NCI-H226 (cell line): ENCODE measurements at regions not wholly inside any gene's neighbourhood (a gene's known extent, or its start where the extent isn't known, plus 50 kb on each side); places are given as distances from the start of the nearest gene placed in this dataset.
"Not testable (repeated sequence)": the region's sequence is repeated elsewhere in the genome, so short reads cannot be mapped to it uniquely, and the experiment has no call there.

Experiments
- DNase-seq: peaks from one replicate; pipeline ENCODE4 v3.0.0-alpha.2; 2015

DNA sequence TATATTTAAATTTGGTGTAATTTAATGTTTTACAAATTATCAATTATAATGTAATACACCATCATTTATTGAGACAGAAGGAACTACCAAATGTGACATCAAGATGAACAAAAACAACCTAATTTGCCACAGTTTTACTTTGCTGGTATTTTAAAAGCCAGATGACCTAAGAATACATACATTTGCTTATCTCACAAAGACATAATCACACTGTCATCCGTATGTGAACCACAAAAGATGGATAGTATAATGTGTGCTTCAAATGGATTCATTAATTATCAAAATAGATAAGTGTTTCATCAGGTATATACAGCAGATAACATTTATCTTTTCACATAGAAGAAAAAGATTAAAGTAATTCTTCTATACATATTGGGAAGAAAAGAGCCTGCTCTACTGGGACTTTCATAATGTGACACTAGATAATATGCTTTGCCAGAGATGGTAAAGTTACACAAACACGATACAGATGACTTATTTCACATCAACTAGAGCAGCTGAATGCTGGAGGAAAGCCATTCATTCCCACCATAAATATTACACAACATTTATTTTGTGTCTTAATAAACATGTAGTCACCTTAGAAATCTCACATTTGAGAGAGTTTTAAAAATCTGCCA, 278.5 kb downstream of the ISL1 start:
- DNase-seq: peak; percentile 37

- no peak for DNase-seq
These were observed 281.4 kb downstream of the ISL1 start for GRCh38 chr5:51664491-51665250.

DNA sequence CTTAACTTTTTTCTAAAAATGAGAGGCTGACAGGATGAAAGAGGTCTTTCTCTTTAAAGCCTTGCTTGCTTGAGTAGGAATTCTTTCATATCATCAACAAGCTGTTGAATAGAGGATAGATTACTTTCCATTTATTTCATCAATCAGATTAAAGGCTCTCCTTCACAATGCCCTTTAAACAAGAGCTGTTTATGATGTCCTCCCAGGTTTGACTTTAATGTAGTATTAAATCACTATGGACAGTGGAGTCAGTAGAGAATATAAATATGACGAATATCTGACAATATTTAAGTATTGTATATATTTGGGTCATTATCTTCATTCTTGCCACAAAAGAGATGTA, 282.0 kb downstream of the ISL1 start:
- DNase-seq: no peak

DNA sequence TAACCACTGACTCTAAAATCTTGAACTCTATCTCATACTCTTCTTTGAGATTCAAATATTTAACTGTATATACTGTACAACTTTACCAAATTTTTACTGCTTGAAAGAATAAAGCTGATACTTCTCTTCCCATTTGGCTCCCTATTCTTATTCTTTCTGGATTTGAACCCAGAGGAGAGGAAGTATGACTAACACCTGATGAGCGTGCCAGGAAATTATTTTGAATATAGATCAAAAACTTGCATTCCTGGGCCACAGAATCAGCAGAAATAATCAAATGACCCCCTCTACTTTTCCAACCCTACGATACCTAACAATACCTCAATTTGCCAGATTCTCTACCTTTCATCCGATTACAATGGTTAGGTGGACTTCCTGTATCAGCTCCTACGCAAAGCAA, 285.8 kb downstream of the ISL1 start:
- no peak for DNase-seq

DNA sequence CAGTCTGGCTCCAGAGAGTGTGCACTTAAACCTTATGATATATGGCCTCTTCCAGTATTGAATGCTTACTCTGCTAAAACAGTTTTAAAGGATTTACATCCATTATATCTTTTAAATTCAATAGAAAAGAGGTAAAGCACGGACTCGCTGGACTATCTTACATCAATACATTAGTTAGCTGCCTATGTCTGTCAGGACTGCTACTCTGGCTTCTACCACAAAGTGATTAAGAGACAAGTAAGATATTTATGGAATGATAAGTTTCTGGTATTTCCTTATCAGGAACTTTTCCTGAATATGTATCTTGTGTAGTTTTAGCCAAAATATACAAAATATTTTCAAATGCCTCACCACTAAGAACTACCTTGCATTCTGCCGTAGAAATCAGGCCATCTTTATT, 295.1 kb downstream of the ISL1 start:
- peak; percentile 64 for DNase-seq

- peak; percentile 22 for DNase-seq
These were observed 296.0 kb downstream of the ISL1 start for GRCh38 chr5:51679286-51679685.

GRCh38 chr5:51684794-51685355, 301.6 kb downstream of the ISL1 start:
- DNase-seq: peak; percentile 4

- no peak for DNase-seq
These were observed 302.2 kb downstream of the ISL1 start for GRCh38 chr5:51685419-51685818.

DNA sequence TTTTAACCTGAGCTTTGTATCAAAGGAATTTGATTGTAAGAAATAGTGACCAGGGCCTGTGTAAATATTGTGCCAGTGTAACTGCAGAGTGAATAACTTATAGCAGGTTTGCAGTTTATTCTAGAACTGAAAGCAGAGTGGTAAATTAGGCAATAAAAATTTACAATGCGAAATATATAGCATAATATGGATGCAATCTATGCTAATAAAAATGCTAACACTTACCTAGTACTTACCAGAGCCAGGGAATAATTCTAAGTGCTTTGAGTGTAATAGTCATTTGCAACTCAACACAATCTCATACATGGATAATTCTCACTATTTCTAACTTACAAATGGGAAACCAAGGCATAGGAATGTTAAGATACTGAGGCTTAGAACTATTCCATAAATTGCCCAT, 303.4 kb downstream of the ISL1 start:
- no peak for DNase-seq

DNA sequence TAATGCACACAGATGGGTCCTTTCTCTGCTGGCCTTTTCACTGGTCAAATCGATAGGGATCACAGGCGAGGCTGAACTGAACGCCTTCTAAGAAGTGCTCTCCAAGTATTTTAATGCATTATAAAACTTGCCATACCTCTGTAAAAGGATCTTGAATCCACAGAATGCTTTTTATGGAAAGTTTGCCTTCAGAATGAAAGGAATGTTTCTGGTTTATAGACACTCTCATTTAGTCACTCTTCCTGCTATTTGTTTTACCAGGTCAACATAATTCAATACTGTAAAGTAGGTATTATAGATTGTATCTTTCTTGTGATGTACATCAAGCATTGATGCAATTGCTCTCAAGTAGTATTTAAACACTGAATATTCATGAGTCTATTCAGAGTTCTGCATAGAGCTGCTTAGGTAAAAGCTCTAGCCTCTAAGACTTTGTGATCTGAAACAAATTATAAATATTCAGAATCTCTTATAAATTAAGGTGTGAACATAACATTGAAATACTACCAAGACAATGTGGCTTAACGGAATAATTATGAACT, 308.4 kb downstream of the ISL1 start:
- no peak for DNase-seq

DNA sequence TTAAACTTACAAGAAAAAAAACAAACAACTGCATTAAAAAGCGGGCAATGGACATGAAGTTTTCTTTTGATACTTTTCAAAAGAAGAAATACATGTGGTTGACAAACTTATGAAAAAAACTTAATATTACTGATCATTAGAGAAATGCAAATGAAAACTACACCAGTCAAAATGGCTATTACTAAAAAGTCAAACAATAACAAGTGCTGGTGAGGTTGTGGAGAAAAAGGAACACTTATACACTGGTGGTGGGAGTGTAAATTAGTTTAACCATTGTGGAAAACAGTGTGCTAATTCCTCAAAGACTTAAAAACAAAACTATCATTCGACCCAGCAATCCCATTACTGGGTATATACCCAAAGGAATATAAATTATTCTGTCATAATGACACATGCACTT, 311.6 kb downstream of the ISL1 start:
- no peak for DNase-seq

DNA sequence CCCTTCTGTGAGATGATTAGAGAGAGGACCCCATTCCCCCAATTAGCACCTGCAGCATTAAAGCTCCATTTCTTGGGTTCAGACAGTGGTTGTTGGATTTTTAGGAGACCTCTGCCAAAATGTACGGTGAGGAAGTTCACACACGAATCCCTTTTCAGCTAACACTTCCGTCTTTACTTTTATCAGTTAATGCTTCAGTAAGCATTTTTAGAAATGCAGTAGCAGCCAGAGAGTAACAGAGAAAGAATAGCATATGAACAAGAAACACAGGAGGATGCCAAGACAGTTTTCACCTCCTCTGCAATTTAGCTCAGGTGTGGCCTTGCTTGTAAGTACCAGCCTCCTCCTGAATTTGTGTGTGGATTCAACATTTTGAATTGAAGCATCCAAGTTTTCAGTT, 312.9 kb downstream of the ISL1 start:
- DNase-seq: no peak

- not testable (repeated sequence) for DNase-seq
These were observed 318.8 kb downstream of the ISL1 start for GRCh38 chr5:51702046-51702445.

GRCh38 chr5:51712201-51712600, 329.0 kb downstream of the ISL1 start:
- no peak for DNase-seq

GRCh38 chr5:51715445-51715844, 332.2 kb downstream of the ISL1 start:
- not testable (repeated sequence) for DNase-seq

DNA sequence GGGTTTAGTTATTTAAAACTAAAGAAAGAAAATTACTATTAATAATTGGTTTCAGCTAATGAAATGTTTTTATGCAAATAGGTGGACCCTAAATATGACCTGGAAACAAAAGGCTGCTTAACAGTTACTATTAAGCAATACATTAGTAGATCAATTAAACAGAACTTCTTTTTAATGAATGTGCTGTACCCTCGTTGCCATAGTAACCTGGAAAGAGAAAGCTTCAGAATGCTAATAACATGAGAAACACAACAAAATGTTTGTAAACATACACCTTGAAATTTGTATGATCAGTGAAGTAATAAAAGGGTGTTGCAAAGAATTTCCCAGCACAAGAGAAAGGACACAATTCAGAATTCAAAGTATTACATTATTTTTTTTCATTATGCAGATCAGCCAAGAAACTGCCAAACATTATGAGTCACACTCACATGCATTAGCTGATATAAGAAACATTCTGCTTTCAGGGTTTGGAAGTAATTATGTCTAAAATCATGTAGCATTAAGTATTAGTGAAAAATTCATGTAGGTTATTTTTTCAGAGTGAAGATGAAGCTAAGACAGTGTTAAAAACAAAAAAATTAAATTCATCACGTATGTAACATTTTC, 348.3 kb downstream of the ISL1 start:
- DNase-seq: peak; percentile 28

- DNase-seq: no peak
These were observed 349.1 kb downstream of the ISL1 start for GRCh38 chr5:51732304-51732703.

DNA sequence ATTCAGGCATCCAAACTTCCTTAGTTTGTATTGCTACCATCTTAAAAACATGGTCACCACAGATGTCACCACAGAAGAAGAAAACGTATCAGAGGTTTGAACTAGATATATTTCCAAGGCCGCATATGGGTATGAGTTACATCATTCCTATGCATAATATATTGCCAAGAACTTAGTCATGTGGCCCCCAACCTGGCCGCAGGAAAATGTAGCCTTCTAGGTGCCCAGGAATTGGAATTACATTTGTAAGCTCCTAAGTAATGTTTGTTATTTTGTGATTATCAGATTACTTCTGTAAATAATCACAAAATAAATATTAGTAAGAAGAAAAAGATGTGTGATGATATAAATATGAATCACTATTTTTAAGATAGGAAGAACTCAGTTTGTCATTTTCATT, 351.4 kb downstream of the ISL1 start:
- no peak for DNase-seq

GRCh38 chr5:51746023-51746422, 362.8 kb downstream of the ISL1 start:
- no peak for DNase-seq

- DNase-seq: no peak
These were observed 365.4 kb downstream of the ISL1 start for GRCh38 chr5:51748647-51749046.
